Immature natural killer cell (primary cell): ENCODE measurements at regions not wholly inside any gene's neighbourhood (a gene's known extent, or its start where the extent isn't known, plus 50 kb on each side); places are given as distances from the start of the nearest gene placed in this dataset.
"Not testable (repeated sequence)": the region's sequence is repeated elsewhere in the genome, so short reads cannot be mapped to it uniquely, and the experiment has no call there.

Source experiments
- DNase-seq, 3 donors: peaks; one replicate each; pipeline ENCODE4 v3.0.0; 2022; ENCODE audit warnings: mixed read lengths in 1 of 3
- H3K27ac Mint-ChIP-seq, 6 donors: one replicate each; pipeline ENCODE4 v1.8.0; 2020; ENCODE audit warnings: mixed read lengths in 6 of 6, mild to moderate bottlenecking in 5 of 6, inconsistent platforms in 4 of 6, moderate library complexity in 3 of 6
- H3K27me3 Mint-ChIP-seq, 3 donors: one replicate each; pipeline ENCODE4 v1.8.0; 2020 to 2021; ENCODE audit warnings: low read depth in 3 of 3, mild to moderate bottlenecking in 3 of 3, mixed read lengths in 3 of 3, moderate library complexity in 3 of 3, inconsistent platforms in 1 of 3
- H3K36me3 Mint-ChIP-seq, 3 donors: one replicate each; pipeline ENCODE4 v1.8.0; 2020; ENCODE audit warnings: mixed read lengths in 3 of 3, inconsistent platforms in 2 of 3, mild to moderate bottlenecking in 2 of 3
- H3K4me1 Mint-ChIP-seq, 2 donors: one replicate each; pipeline ENCODE4 v1.8.0; 2020; ENCODE audit warnings: inconsistent platforms in 2 of 2, mild to moderate bottlenecking in 2 of 2, mixed read lengths in 2 of 2, moderate library complexity in 1 of 2
- H3K4me3 Mint-ChIP-seq, 5 donors: one replicate each; pipeline ENCODE4 v1.8.0; 2020; ENCODE audit warnings: mild to moderate bottlenecking in 5 of 5, mixed read lengths in 5 of 5, inconsistent platforms in 3 of 5, moderate library complexity in 3 of 5
- H3K9me3 Mint-ChIP-seq, 6 donors: one replicate each; pipeline ENCODE4 v1.8.0; 2020; ENCODE audit warnings: mild to moderate bottlenecking in 6 of 6, mixed read lengths in 6 of 6, inconsistent platforms in 4 of 6, moderate library complexity in 3 of 6

- no peak overlapping the region for H3K27ac Mint-ChIP-seq
- H3K27me3 Mint-ChIP-seq = no peaks in the 10 kb centered on the region
- no peak overlapping the region for H3K4me3 Mint-ChIP-seq
Measured at GRCh38 chr18:60245096-60245495, 127.5 kb downstream of the MC4R start.

GRCh38 chr18:60239024-60239710, 133.4 kb downstream of the MC4R start:
- DNase-seq, H3K4me3 Mint-ChIP-seq, H3K27ac Mint-ChIP-seq, H3K4me1 Mint-ChIP-seq, H3K36me3 Mint-ChIP-seq, H3K27me3 Mint-ChIP-seq: not testable (repeated sequence)
- H3K9me3 Mint-ChIP-seq = peaks cover 0 to 15% (median 4%) of the 10 kb centered on the region in 6 donors

More at GRCh38 chr18:60245096-60245495, 127.5 kb downstream of the MC4R start:
- Mint-ChIP-seq H3K4me1 (no peaks in the 10 kb centered on the region), H3K36me3 (no peaks in the 10 kb centered on the region), H3K9me3 (peaks cover 0 to 21% (median 8%) of the 10 kb centered on the region in 6 donors)
- no peak for DNase-seq

- no peak overlapping the region for H3K27ac Mint-ChIP-seq
- no peak for DNase-seq
- H3K36me3 Mint-ChIP-seq = no peaks in the 10 kb centered on the region
- no peak overlapping the region for H3K4me3 Mint-ChIP-seq
- no peaks in the 10 kb centered on the region for H3K9me3 Mint-ChIP-seq
- peaks cover 0 to 2% (median 0%) of the 10 kb centered on the region in 3 donors for H3K27me3 Mint-ChIP-seq
- no peaks in the 10 kb centered on the region for H3K4me1 Mint-ChIP-seq
Measured at GRCh38 chr18:60235164-60235563, 137.4 kb downstream of the MC4R start.

- H3K9me3 Mint-ChIP-seq = no peaks in the 10 kb centered on the region
- no peaks in the 10 kb centered on the region for H3K36me3 Mint-ChIP-seq
- no peak overlapping the region for H3K4me3 Mint-ChIP-seq
- H3K27me3 Mint-ChIP-seq = peaks cover 0 to 3% (median 0%) of the 10 kb centered on the region in 3 donors
- no peaks in the 10 kb centered on the region for H3K4me1 Mint-ChIP-seq
- DNase-seq = no peak
- H3K27ac Mint-ChIP-seq = no peak overlapping the region
Measured at GRCh38 chr18:60232541-60232940, 140.0 kb downstream of the MC4R start.

GRCh38 chr18:60228609-60229595, 143.7 kb downstream of the MC4R start:
- no peaks in the 10 kb centered on the region for H3K4me1 Mint-ChIP-seq
- no peak for DNase-seq
- H3K27ac Mint-ChIP-seq = no peak overlapping the region
- H3K9me3 Mint-ChIP-seq = peaks cover 0 to 22% (median 12%) of the 10 kb centered on the region in 6 donors
- H3K4me3 Mint-ChIP-seq = no peak overlapping the region
- H3K27me3 Mint-ChIP-seq = peaks cover 0 to 3% (median 0%) of the 10 kb centered on the region in 3 donors
- no peaks in the 10 kb centered on the region for H3K36me3 Mint-ChIP-seq

- H3K4me3 Mint-ChIP-seq = no peak overlapping the region
- no peak overlapping the region for H3K27ac Mint-ChIP-seq
- H3K4me1 Mint-ChIP-seq = no peaks in the 10 kb centered on the region
- H3K9me3 Mint-ChIP-seq = peaks cover 0 to 8% (median 3%) of the 10 kb centered on the region in 6 donors
- no peak for DNase-seq
- no peaks in the 10 kb centered on the region for H3K27me3 Mint-ChIP-seq
- no peaks in the 10 kb centered on the region for H3K36me3 Mint-ChIP-seq
Measured at GRCh38 chr18:60215432-60215831, 157.1 kb downstream of the MC4R start.

- Mint-ChIP-seq H3K9me3 (peaks cover 0 to 13% (median 4%) of the 10 kb centered on the region in 6 donors), H3K4me1 (no peaks in the 10 kb centered on the region), H3K36me3 (no peaks in the 10 kb centered on the region), H3K27me3 (no peaks in the 10 kb centered on the region), H3K4me3 (no peak overlapping the region), H3K27ac (no peak overlapping the region)
- no peak for DNase-seq
Measured at GRCh38 chr18:60209042-60209441, 163.5 kb downstream of the MC4R start.

GRCh38 chr18:60202708-60203107, 169.9 kb downstream of the MC4R start:
- DNase-seq = no peak
- Mint-ChIP-seq H3K4me1 (no peaks in the 10 kb centered on the region), H3K27me3 (peaks cover 0 to 2% (median 2%) of the 10 kb centered on the region in 3 donors), H3K9me3 (peaks cover 0 to 9% (median 1%) of the 10 kb centered on the region in 6 donors), H3K27ac (no peak overlapping the region), H3K4me3 (no peak overlapping the region), H3K36me3 (no peaks in the 10 kb centered on the region)

- DNase-seq = no peak
- Mint-ChIP-seq H3K27ac (no peak overlapping the region), H3K4me3 (no peak overlapping the region), H3K27me3 (peaks cover 0 to 3% (median 2%) of the 10 kb centered on the region in 3 donors), H3K4me1 (no peaks in the 10 kb centered on the region), H3K36me3 (no peaks in the 10 kb centered on the region), H3K9me3 (peaks cover 0 to 6% (median 2%) of the 10 kb centered on the region in 6 donors)
Measured at GRCh38 chr18:60200558-60200957, 172.0 kb downstream of the MC4R start.

GRCh38 chr18:60199505-60199904, 173.1 kb downstream of the MC4R start:
- Mint-ChIP-seq H3K4me1 (no peaks in the 10 kb centered on the region), H3K4me3 (no peak overlapping the region), H3K9me3 (peaks cover 0 to 5% (median 2%) of the 10 kb centered on the region in 6 donors), H3K27ac (no peak overlapping the region), H3K27me3 (peaks cover 0 to 3% (median 2%) of the 10 kb centered on the region in 3 donors), H3K36me3 (no peaks in the 10 kb centered on the region)
- no peak for DNase-seq

GRCh38 chr18:60197671-60198462, 174.7 kb downstream of the MC4R start:
- H3K36me3 Mint-ChIP-seq = no peaks in the 10 kb centered on the region
- H3K27ac Mint-ChIP-seq = no peak overlapping the region
- H3K4me3 Mint-ChIP-seq = no peak overlapping the region
- H3K4me1 Mint-ChIP-seq = no peaks in the 10 kb centered on the region
- H3K9me3 Mint-ChIP-seq = peaks cover 0 to 6% (median 2%) of the 10 kb centered on the region in 6 donors
- DNase-seq = no peak
- H3K27me3 Mint-ChIP-seq = peaks cover 0 to 3% (median 2%) of the 10 kb centered on the region in 3 donors

GRCh38 chr18:60196836-60197606, 175.6 kb downstream of the MC4R start:
- H3K27me3 Mint-ChIP-seq = peaks cover 0 to 3% (median 0%) of the 10 kb centered on the region in 3 donors
- DNase-seq = no peak
- H3K4me3 Mint-ChIP-seq = no peak overlapping the region
- H3K27ac Mint-ChIP-seq = no peak overlapping the region
- peaks cover 0 to 3% (median 0%) of the 10 kb centered on the region in 6 donors for H3K9me3 Mint-ChIP-seq
- H3K4me1 Mint-ChIP-seq = no peaks in the 10 kb centered on the region
- H3K36me3 Mint-ChIP-seq = no peaks in the 10 kb centered on the region

GRCh38 chr18:60193780-60194179, 178.8 kb downstream of the MC4R start:
- H3K4me3 Mint-ChIP-seq = no peak overlapping the region
- DNase-seq = no peak
- no peaks in the 10 kb centered on the region for H3K36me3 Mint-ChIP-seq

More at GRCh38 chr18:60193780-60194179, 178.8 kb downstream of the MC4R start:
- Mint-ChIP-seq H3K27me3 (peaks cover 0 to 5% (median 3%) of the 10 kb centered on the region in 3 donors), H3K9me3 (peaks cover 0 to 6% (median 2%) of the 10 kb centered on the region in 6 donors), H3K4me1 (no peaks in the 10 kb centered on the region), H3K27ac (no peak overlapping the region)
